ENCODE measurements at regions not wholly inside any gene's neighbourhood (a gene's known extent, or its start where the extent isn't known, plus 50 kb on each side); places are given as distances from the start of the nearest gene placed in this dataset.

DNA sequence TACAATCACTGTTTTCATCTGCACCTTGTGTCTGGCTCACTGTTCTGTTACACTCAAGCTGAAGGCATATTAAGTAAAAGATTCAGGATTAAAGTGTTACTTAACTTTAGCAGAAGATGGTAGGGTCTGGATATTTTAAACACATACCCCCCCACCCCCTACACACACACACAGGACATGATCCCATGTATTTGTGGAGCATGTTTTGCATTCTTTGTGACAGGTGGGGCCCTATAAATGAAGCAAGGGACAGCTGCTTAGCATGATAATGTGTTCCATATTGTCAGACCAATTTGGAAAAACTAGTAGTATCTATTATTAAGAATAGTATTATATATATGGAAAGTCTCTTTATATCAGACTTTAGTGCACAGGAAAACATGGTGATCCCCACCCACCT is 335.2 kb upstream of the TNP1 start:
- no peaks in the 10 kb centered on the region for H3K27me3 Mint-ChIP-seq (ENCODE audit: unreplicated experiment)
- TF ChIP-seq, protein P1, sequence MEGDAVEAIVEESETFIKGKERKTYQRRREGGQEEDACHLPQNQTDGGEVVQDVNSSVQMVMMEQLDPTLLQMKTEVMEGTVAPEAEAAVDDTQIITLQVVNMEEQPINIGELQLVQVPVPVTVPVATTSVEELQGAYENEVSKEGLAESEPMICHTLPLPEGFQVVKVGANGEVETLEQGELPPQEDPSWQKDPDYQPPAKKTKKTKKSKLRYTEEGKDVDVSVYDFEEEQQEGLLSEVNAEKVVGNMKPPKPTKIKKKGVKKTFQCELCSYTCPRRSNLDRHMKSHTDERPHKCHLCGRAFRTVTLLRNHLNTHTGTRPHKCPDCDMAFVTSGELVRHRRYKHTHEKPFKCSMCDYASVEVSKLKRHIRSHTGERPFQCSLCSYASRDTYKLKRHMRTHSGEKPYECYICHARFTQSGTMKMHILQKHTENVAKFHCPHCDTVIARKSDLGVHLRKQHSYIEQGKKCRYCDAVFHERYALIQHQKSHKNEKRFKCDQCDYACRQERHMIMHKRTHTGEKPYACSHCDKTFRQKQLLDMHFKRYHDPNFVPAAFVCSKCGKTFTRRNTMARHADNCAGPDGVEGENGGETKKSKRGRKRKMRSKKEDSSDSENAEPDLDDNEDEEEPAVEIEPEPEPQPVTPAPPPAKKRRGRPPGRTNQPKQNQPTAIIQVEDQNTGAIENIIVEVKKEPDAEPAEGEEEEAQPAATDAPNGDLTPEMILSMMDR (IDR thresholded peaks at IDR 0.05; ENCODE audit: unreplicated experiment), result no peak
- no peak overlapping the region for H3K4me3 Mint-ChIP-seq (ENCODE audit: unreplicated experiment)
- H3K27ac Mint-ChIP-seq (ENCODE audit: unreplicated experiment), result no peak overlapping the region
- DNase-seq (ENCODE audit: low spot score), result no peak
- H3K9me3 Mint-ChIP-seq (ENCODE audit: unreplicated experiment), result no peaks in the 10 kb centered on the region
- H3K4me1 Mint-ChIP-seq (ENCODE audit: unreplicated experiment), result peaks cover 17% of the 10 kb centered on the region
- H3K36me3 Mint-ChIP-seq (ENCODE audit: low read depth, unreplicated experiment), result no peaks in the 10 kb centered on the region

DNA sequence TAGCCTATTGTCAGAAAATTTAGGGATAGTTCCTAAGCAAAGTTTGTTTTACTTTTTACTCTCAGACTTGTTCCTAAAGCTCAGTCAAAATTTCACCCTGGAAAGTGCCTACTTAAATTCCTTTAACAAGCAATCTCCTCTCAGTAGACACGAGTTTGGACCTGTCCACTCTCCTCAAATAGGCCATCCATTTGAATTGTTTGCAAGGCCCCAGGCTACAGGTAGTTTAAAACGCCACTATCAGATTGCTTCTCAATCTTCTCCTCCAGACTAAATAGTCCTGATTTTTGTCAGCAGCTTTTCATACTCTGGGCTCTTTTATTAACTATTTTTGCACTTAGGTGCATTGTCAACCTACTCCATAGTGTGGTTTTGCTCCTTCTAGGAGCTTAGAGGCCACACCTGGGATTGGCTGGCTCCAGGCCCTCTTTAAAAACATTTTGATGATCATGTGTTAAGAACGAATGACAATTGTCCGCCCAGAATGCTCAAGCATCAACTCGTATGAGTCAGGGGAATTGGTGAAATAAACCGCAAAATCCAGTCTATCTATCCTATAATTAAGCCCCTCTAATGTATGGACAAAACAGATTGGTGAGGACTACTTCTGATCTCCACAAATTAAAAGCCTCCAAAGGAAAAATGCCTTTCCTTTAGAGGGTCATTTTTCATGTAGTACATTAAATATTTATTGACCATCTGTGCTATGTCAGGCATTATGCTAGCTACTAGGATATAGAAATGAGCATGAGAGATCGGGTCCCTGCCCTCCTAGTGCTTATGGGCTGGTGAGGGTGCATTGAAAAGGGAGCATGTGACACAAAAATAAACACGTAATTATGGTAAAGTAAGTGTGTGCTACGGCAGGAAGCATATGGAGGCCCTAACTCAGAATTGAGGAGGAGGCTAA is 333.8 kb upstream of the TNP1 start:
- TF ChIP-seq, protein P1 (IDR thresholded peaks at IDR 0.05; ENCODE audit: unreplicated experiment), result no peak
- H3K9me3 Mint-ChIP-seq (ENCODE audit: unreplicated experiment), result no peaks in the 10 kb centered on the region
- no peaks in the 10 kb centered on the region for H3K36me3 Mint-ChIP-seq (ENCODE audit: low read depth, unreplicated experiment)
- no peak overlapping the region for H3K27ac Mint-ChIP-seq (ENCODE audit: unreplicated experiment)
- H3K4me1 Mint-ChIP-seq (ENCODE audit: unreplicated experiment), result peaks cover 5% of the 10 kb centered on the region
- H3K4me3 Mint-ChIP-seq (ENCODE audit: unreplicated experiment), result no peak overlapping the region
- no peak for DNase-seq (ENCODE audit: low spot score)
- H3K27me3 Mint-ChIP-seq (ENCODE audit: unreplicated experiment), result no peaks in the 10 kb centered on the region

DNA sequence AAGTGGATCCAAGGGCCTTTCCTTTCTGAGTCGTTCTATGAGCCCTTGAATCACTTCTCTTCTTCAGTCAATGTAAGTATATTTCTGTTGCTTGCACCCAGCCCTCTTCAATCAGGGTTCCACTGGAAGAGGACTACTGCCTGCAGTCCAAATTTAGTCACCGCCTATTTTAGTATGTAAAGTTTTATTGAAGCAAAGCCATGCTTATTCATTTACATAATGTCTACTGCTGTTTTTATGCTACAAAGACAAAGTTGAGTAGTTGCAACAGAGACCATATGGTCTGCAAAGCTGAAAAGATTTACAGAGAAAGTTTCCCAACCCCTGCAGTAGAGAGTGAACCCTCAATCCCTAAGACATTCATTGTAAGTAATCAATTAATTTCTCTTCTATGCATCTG is 332.5 kb upstream of the TNP1 start:
- Mint-ChIP-seq H3K9me3 (ENCODE audit: unreplicated experiment) (no peaks in the 10 kb centered on the region), H3K36me3 (ENCODE audit: low read depth, unreplicated experiment) (no peaks in the 10 kb centered on the region), H3K4me1 (ENCODE audit: unreplicated experiment) (peaks cover 3% of the 10 kb centered on the region), H3K27ac (ENCODE audit: unreplicated experiment) (no peak overlapping the region), H3K27me3 (ENCODE audit: unreplicated experiment) (peaks cover 1% of the 10 kb centered on the region), H3K4me3 (ENCODE audit: unreplicated experiment) (no peak overlapping the region)
- TF ChIP-seq, protein P1 (IDR thresholded peaks at IDR 0.05; ENCODE audit: unreplicated experiment), result no peak
- DNase-seq (ENCODE audit: low spot score), result no peak

DNA sequence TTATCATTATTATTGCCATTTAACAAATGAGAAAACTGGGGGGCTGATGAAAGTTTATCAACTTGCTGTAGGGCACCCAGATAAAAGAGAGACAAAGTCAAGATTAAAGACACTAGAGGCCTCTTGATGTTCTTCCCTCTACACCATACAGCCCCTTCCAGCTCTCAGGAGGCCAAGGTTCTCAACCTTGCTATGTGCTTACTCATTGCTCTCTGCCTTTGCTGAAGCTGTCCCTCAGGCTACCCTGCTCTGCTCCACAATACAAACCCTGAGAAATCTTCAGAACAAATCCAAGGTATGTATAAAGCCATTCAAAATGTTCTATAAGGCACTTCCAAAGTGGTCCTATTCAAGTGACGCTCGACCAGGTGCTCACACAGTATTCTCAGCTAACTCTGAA is 329.9 kb upstream of the TNP1 start:
- no peak for DNase-seq (ENCODE audit: low spot score)
- Mint-ChIP-seq H3K36me3 (ENCODE audit: low read depth, unreplicated experiment) (no peaks in the 10 kb centered on the region), H3K4me1 (ENCODE audit: unreplicated experiment) (no peaks in the 10 kb centered on the region), H3K4me3 (ENCODE audit: unreplicated experiment) (no peak overlapping the region), H3K27me3 (ENCODE audit: unreplicated experiment) (peaks cover 1% of the 10 kb centered on the region), H3K9me3 (ENCODE audit: unreplicated experiment) (no peaks in the 10 kb centered on the region), H3K27ac (ENCODE audit: unreplicated experiment) (no peak overlapping the region)
- TF ChIP-seq, protein P1 (IDR thresholded peaks at IDR 0.05; ENCODE audit: unreplicated experiment), result no peak

DNA sequence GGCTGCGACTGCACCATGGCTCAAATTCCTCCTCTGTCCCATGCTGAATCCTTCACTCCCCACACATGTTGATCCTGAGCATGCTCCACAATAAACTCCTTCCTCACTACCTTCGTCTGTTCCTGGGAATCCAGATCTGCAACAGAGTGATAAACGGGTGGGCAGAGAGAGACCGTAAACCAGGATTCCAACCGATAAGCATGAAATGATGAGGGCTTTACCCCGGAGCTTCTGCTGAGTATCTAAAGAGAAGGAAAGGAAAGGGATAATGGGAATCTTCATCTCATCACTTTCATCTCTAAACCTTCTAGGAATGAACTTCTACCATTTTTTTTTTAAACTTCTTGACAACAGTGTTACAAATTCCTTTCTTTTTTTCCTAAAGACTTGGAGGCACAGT is 329.3 kb upstream of the TNP1 start:
- TF ChIP-seq, protein P1 (IDR thresholded peaks at IDR 0.05; ENCODE audit: unreplicated experiment), result no peak

More for the DNA sequence above, 329.3 kb upstream of the TNP1 start:
- Mint-ChIP-seq H3K36me3 (ENCODE audit: low read depth, unreplicated experiment) (no peaks in the 10 kb centered on the region), H3K4me3 (ENCODE audit: unreplicated experiment) (no peak overlapping the region), H3K9me3 (ENCODE audit: unreplicated experiment) (no peaks in the 10 kb centered on the region), H3K4me1 (ENCODE audit: unreplicated experiment) (no peaks in the 10 kb centered on the region), H3K27me3 (ENCODE audit: unreplicated experiment) (peaks cover 1% of the 10 kb centered on the region), H3K27ac (ENCODE audit: unreplicated experiment) (no peak overlapping the region)
- DNase-seq (ENCODE audit: low spot score), result no peak
